ENCODE measurements at regions not wholly inside any gene's neighbourhood (a gene's known extent, or its start where the extent isn't known, plus 50 kb on each side); places are given as distances from the start of the nearest gene placed in this dataset.

- no peak for DNase-seq (ENCODE audit: low read depth in 4 of 4, low spot score in 2 of 4)
Observed at GRCh38 chr10:28949005-28950004, 272.0 kb downstream of the BAMBI start.

- no peak for DNase-seq (ENCODE audit: low read depth in 4 of 4, low spot score in 2 of 4)
Observed at GRCh38 chr10:28951484-28951883, 274.2 kb downstream of the BAMBI start.

- DNase-seq (ENCODE audit: low read depth in 4 of 4, low spot score in 2 of 4) = no peak
Observed at GRCh38 chr10:28952523-28952922, 275.2 kb downstream of the BAMBI start.

GRCh38 chr10:28954211-28954610 is 276.9 kb downstream of the BAMBI start:
- DNase-seq (ENCODE audit: low read depth in 4 of 4, low spot score in 2 of 4) = no peak

- DNase-seq (ENCODE audit: low read depth in 4 of 4, low spot score in 2 of 4) = no peak
Observed at GRCh38 chr10:28958468-28958867, 281.1 kb downstream of the BAMBI start.

GRCh38 chr10:28959850-28960501 is 282.7 kb downstream of the BAMBI start:
- no peak for DNase-seq (ENCODE audit: low read depth in 4 of 4, low spot score in 2 of 4)

- no peak for DNase-seq (ENCODE audit: low read depth in 4 of 4, low spot score in 2 of 4)
Observed at GRCh38 chr10:28962768-28963167, 285.4 kb downstream of the BAMBI start.

- no peak for DNase-seq (ENCODE audit: low read depth in 4 of 4, low spot score in 2 of 4)
Observed at GRCh38 chr10:28963539-28964221, 286.4 kb downstream of the BAMBI start.

GRCh38 chr10:28965937-28966336 is 288.6 kb downstream of the BAMBI start:
- DNase-seq (ENCODE audit: low read depth in 4 of 4, low spot score in 2 of 4) = no peak

GRCh38 chr10:28967031-28967430 is 289.7 kb downstream of the BAMBI start:
- DNase-seq (ENCODE audit: low read depth in 4 of 4, low spot score in 2 of 4) = no peak

- no peak for DNase-seq (ENCODE audit: low read depth in 4 of 4, low spot score in 2 of 4)
Observed at GRCh38 chr10:28969413-28969812, 292.1 kb downstream of the BAMBI start.

GRCh38 chr10:28970231-28970630 is 292.9 kb downstream of the BAMBI start:
- no peak for DNase-seq (ENCODE audit: low read depth in 4 of 4, low spot score in 2 of 4)

- no peak for DNase-seq (ENCODE audit: low read depth in 4 of 4, low spot score in 2 of 4)
Observed at GRCh38 chr10:28971255-28971654, 293.9 kb downstream of the BAMBI start.

- no peak for DNase-seq (ENCODE audit: low read depth in 4 of 4, low spot score in 2 of 4)
Observed at GRCh38 chr10:28971764-28972163, 294.4 kb downstream of the BAMBI start.

GRCh38 chr10:28973309-28973972 is 296.1 kb downstream of the BAMBI start:
- no peak for DNase-seq (ENCODE audit: low read depth in 4 of 4, low spot score in 2 of 4)

- DNase-seq (ENCODE audit: low read depth in 4 of 4, low spot score in 2 of 4) = peak in 2 of 4 donors; percentile 48 to 63
Observed at GRCh38 chr10:28975891-28976531, 298.7 kb downstream of the BAMBI start.

- DNase-seq (ENCODE audit: low read depth in 4 of 4, low spot score in 2 of 4) = no peak
Observed at GRCh38 chr10:28977518-28977917, 300.2 kb downstream of the BAMBI start.

- no peak for DNase-seq (ENCODE audit: low read depth in 4 of 4, low spot score in 2 of 4)
Observed at GRCh38 chr10:28980264-28980663, 302.9 kb downstream of the BAMBI start.

GRCh38 chr10:28981007-28981406 is 303.7 kb downstream of the BAMBI start:
- DNase-seq (ENCODE audit: low read depth in 4 of 4, low spot score in 2 of 4) = no peak

- DNase-seq (ENCODE audit: low read depth in 4 of 4, low spot score in 2 of 4) = no peak
Observed at GRCh38 chr10:28982974-28983373, 305.7 kb downstream of the BAMBI start.
